ENCODE measurements at regions not wholly inside any gene's neighbourhood (a gene's known extent, or its start where the extent isn't known, plus 50 kb on each side); places are given as distances from the start of the nearest gene placed in this dataset.
"Not testable (repeated sequence)": the region's sequence is repeated elsewhere in the genome, so short reads cannot be mapped to it uniquely, and the experiment has no call there.

DNA sequence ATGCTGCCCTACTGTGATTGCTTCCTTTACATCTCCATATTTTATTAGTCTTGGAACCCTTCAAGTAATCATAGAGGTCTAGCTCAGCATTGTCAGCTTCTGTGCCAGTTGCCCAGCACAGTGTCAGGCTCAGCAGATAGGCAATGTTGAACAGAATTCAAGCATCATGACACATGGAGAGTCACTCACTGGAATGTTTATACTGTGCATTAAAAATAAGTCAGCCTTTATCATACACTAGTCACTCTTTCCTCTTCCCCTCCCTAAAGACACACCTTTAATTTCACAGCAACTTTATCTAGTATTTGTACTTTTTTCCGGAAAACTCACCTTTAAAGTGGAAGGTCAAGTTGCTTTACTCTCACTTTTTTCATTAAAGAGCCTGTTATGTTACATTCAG is 253.8 kb upstream of the CDH11 start:
- Histone ChIP-seq H3K27ac (ENCODE audit: low read length) (no peak overlapping the region), H3K9ac (ENCODE audit: low read length) (no peak overlapping the region), H3K4me3 (ENCODE audit: low read length) (no peak overlapping the region), H3K27me3 (ENCODE audit: control insufficient read depth, insufficient read depth, low read length) (no peaks in the 10 kb centered on the region), H3K4me1 (ENCODE audit: control insufficient read depth, low read depth, low read length) (peaks cover 4% of the 10 kb centered on the region), H3K36me3 (ENCODE audit: control insufficient read depth, low read depth, low read length) (no peaks in the 10 kb centered on the region), H3K9me3 (ENCODE audit: control insufficient read depth, low read depth, low read length) (no peaks in the 10 kb centered on the region)

DNA sequence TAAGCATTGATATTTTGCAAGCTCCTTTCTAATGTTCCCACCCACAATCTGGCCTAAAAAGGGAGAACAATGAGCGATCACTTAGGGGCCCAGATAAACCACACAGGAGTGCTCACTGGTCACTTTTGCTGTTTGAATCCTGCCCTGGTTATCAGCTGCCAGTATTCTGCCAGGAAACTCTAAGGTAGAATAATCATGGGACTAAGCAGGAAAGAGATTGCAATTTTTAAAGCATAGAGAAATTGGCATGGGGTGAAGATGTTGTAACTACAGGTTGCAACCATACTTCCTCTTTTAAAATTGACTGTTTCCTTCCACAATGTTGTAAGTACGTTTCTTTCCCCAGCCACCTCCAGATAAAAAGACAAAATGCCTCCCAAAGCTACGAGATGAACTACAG is 251.2 kb upstream of the CDH11 start:
- no peaks in the 10 kb centered on the region for H3K9me3 ChIP-seq (ENCODE audit: control insufficient read depth, low read depth, low read length)
- H3K9ac ChIP-seq (ENCODE audit: low read length), result no peak overlapping the region
- no peaks in the 10 kb centered on the region for H3K27me3 ChIP-seq (ENCODE audit: control insufficient read depth, insufficient read depth, low read length)
- no peak overlapping the region for H3K4me3 ChIP-seq (ENCODE audit: low read length)
- H3K36me3 ChIP-seq (ENCODE audit: control insufficient read depth, low read depth, low read length), result no peaks in the 10 kb centered on the region
- peaks cover 4% of the 10 kb centered on the region for H3K4me1 ChIP-seq (ENCODE audit: control insufficient read depth, low read depth, low read length)
- no peak overlapping the region for H3K27ac ChIP-seq (ENCODE audit: low read length)

DNA sequence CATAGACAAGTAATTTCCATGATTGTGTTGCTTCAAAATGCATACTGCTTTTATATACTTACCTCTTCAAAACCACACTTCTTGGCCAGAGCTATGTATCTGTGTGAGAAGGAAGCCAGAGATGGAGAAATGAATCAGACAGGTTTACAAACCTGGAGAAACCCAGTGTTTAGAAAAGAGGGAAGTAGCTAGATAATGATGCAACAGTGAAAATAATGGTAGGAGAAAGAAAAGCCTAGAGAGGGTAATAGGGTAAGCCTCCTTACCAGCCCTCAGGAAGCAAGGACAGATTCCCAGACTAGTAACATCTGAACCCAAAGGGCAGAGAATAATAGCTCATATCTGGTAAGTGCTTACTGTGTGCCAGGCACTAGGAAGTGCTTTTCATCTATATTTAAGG is 250.3 kb upstream of the CDH11 start:
- Histone ChIP-seq H3K27me3 (ENCODE audit: control insufficient read depth, insufficient read depth, low read length) (no peaks in the 10 kb centered on the region), H3K36me3 (ENCODE audit: control insufficient read depth, low read depth, low read length) (no peaks in the 10 kb centered on the region), H3K4me1 (ENCODE audit: control insufficient read depth, low read depth, low read length) (peaks cover 4% of the 10 kb centered on the region), H3K9me3 (ENCODE audit: control insufficient read depth, low read depth, low read length) (no peaks in the 10 kb centered on the region), H3K4me3 (ENCODE audit: low read length) (no peak overlapping the region), H3K9ac (ENCODE audit: low read length) (no peak overlapping the region), H3K27ac (ENCODE audit: low read length) (no peak overlapping the region)

DNA sequence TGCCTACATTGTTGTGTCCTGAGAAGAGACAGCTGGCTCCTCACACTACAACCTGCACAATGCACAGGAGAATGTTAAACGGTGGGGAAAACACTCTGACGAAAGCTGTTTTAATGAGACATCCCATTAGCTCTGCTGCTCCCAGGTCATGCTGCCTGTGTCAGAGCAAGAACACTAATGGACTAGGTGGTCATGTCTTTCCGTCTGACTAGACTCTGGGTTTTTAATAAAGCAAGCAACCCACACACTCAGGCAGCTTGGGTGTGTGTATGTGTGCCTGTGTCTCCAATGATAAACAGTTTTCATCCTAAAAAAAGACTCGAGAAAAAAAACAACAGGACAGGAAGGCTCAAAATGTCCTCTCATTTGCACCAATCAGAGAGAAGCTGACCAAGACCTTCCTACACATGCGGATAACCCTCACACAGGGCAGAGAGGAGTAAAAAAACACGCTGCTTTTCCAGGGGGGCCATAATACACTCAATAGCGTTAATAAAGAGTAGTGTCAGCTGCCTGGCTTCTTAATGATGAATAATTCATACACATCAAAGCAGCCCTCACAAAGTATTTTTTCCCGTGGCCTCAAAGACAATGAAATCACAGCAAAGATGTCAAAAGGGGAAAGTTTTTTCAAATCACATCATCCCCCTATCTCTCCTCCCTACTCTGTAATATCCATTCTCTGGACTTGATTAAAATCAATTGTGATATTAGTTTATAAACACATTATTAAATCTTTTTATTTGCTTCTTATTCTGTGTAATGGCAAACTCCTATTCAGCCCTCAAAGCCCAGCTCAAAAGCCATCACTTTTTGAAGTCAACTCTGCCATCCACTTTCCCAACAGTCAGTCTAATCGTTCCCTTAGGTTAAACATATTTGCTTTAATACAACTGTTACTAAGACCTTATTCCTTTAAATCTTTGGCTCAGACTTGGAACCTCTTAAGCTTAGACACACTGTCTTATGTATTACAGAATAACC is 244.2 kb upstream of the CDH11 start:
- H3K4me1 ChIP-seq (ENCODE audit: control insufficient read depth, low read depth, low read length), result no peaks in the 10 kb centered on the region
- H3K9me3 ChIP-seq (ENCODE audit: control insufficient read depth, low read depth, low read length), result no peaks in the 10 kb centered on the region
- no peak overlapping the region for H3K9ac ChIP-seq (ENCODE audit: low read length)
- H3K36me3 ChIP-seq (ENCODE audit: control insufficient read depth, low read depth, low read length), result no peaks in the 10 kb centered on the region
- no peaks in the 10 kb centered on the region for H3K27me3 ChIP-seq (ENCODE audit: control insufficient read depth, insufficient read depth, low read length)
- H3K4me3 ChIP-seq (ENCODE audit: low read length), result no peak overlapping the region
- no peak overlapping the region for H3K27ac ChIP-seq (ENCODE audit: low read length)

DNA sequence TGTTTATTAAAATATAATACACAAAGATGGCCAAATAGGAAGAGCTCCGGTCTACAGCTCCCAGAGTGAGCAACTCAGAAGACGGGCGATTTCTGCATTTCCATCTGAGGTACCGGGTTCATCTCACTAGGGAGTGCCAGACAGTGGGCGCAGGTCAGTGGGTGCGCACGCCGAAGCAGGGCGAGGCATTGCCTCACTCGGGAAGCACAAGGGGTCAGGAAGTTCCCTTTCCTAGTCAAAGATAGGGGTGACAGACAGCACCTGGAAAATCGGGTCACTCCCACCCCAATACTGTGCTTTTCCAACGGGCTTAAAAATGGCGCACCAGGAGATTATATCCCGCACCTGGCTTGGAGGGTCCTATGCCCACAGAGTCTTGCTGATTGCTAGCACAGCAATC is 234.9 kb upstream of the CDH11 start:
- H3K4me3 ChIP-seq (ENCODE audit: low read length); H3K36me3 ChIP-seq (ENCODE audit: control insufficient read depth, low read depth, low read length); H3K27ac ChIP-seq (ENCODE audit: low read length); H3K9ac ChIP-seq (ENCODE audit: low read length); H3K9me3 ChIP-seq (ENCODE audit: control insufficient read depth, low read depth, low read length); H3K27me3 ChIP-seq (ENCODE audit: control insufficient read depth, insufficient read depth, low read length); H3K4me1 ChIP-seq (ENCODE audit: control insufficient read depth, low read depth, low read length): not testable (repeated sequence)

DNA sequence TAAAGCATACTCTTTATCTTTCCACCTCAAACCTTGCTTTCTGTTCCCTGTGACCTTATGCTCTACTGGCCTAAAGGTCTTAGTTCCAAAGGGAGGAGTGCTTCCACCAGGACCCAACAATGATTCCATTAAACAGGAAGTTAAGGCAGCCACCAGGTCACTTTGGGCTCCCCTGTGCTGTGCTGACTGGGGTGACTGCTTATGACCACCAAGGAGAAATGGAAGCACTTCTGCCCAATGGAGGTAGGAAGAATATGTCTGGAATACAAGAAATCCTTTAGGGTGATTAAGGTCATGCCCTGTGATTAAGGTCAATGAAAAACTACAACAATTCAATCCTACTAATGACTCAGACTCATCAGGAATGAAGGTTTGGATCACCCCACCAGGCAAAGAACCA is 233.8 kb upstream of the CDH11 start:
- Histone ChIP-seq H3K27me3 (ENCODE audit: control insufficient read depth, insufficient read depth, low read length) (no peaks in the 10 kb centered on the region), H3K4me1 (ENCODE audit: control insufficient read depth, low read depth, low read length) (no peaks in the 10 kb centered on the region), H3K27ac (ENCODE audit: low read length) (no peak overlapping the region), H3K9me3 (ENCODE audit: control insufficient read depth, low read depth, low read length) (no peaks in the 10 kb centered on the region), H3K4me3 (ENCODE audit: low read length) (no peak overlapping the region), H3K9ac (ENCODE audit: low read length) (no peak overlapping the region), H3K36me3 (ENCODE audit: control insufficient read depth, low read depth, low read length) (no peaks in the 10 kb centered on the region)

DNA sequence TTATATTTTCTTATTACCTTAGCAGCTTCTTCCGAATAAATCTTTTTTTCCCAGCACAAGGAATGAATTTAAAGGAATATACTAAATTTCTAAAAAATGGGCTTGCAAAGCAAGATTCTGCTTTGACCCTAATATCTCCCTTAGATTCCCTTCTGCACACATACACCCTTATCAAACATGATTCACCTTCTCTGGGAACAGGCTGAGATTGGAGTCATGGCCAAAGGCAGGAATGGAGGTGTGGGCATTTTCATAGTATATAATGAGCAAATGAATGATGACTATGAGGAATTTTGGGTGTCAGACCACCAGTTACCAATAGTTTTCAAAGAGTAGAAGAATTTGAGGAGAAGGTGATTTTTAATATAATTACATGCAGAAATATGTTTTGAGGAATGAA is 231.3 kb upstream of the CDH11 start:
- H3K9ac ChIP-seq (ENCODE audit: low read length), result no peak overlapping the region
- no peaks in the 10 kb centered on the region for H3K27me3 ChIP-seq (ENCODE audit: control insufficient read depth, insufficient read depth, low read length)
- no peaks in the 10 kb centered on the region for H3K9me3 ChIP-seq (ENCODE audit: control insufficient read depth, low read depth, low read length)
- H3K36me3 ChIP-seq (ENCODE audit: control insufficient read depth, low read depth, low read length), result no peaks in the 10 kb centered on the region
- no peaks in the 10 kb centered on the region for H3K4me1 ChIP-seq (ENCODE audit: control insufficient read depth, low read depth, low read length)
- no peak overlapping the region for H3K4me3 ChIP-seq (ENCODE audit: low read length)
- no peak overlapping the region for H3K27ac ChIP-seq (ENCODE audit: low read length)

DNA sequence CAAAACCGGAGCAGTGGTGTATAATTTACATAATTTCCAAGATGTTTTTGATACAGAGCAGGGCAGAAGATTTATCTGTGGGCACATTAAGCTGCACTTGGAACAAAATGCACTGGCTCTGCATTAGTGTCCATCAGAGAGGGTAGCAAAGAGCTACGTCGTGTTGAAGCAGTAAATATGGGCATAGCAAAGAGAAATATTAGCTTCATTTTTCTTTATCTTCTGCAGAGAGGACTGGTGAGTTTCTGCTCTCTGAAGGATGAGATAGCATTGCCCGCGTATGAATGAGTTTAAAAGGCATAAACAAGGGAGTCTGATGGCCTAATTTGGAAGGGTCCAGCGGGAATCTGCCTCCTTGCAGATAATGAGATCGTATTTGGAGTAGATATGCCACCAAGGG is 227.8 kb upstream of the CDH11 start:
- Histone ChIP-seq H3K27me3 (ENCODE audit: control insufficient read depth, insufficient read depth, low read length) (no peaks in the 10 kb centered on the region), H3K4me1 (ENCODE audit: control insufficient read depth, low read depth, low read length) (no peaks in the 10 kb centered on the region), H3K9ac (ENCODE audit: low read length) (no peak overlapping the region), H3K9me3 (ENCODE audit: control insufficient read depth, low read depth, low read length) (no peaks in the 10 kb centered on the region), H3K4me3 (ENCODE audit: low read length) (no peak overlapping the region), H3K27ac (ENCODE audit: low read length) (no peak overlapping the region), H3K36me3 (ENCODE audit: control insufficient read depth, low read depth, low read length) (no peaks in the 10 kb centered on the region)

DNA sequence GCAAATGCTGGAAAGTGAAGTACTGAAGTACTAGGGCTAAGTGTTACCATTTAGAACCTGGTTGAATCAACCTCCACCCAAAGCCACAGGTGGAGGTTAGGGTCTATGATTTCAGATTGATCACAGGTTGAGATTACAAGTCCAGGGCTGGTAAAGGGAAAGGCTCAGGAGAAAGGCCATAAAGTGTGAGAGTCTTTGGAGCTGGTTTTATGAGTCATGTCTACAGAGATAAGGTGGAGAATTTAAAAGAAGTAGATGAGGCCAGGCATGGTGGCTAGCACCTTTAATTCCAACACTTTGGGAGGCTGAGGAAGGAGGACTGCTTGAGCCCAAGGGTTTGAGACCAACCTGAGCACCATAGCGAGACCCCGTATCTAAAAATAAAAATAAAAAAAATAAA is 221.7 kb upstream of the CDH11 start:
- no peaks in the 10 kb centered on the region for H3K27me3 ChIP-seq (ENCODE audit: control insufficient read depth, insufficient read depth, low read length)
- no peak overlapping the region for H3K9ac ChIP-seq (ENCODE audit: low read length)
- no peak overlapping the region for H3K4me3 ChIP-seq (ENCODE audit: low read length)
- H3K27ac ChIP-seq (ENCODE audit: low read length), result no peak overlapping the region
- H3K4me1 ChIP-seq (ENCODE audit: control insufficient read depth, low read depth, low read length), result no peaks in the 10 kb centered on the region
- H3K9me3 ChIP-seq (ENCODE audit: control insufficient read depth, low read depth, low read length), result no peaks in the 10 kb centered on the region
- H3K36me3 ChIP-seq (ENCODE audit: control insufficient read depth, low read depth, low read length), result no peaks in the 10 kb centered on the region

DNA sequence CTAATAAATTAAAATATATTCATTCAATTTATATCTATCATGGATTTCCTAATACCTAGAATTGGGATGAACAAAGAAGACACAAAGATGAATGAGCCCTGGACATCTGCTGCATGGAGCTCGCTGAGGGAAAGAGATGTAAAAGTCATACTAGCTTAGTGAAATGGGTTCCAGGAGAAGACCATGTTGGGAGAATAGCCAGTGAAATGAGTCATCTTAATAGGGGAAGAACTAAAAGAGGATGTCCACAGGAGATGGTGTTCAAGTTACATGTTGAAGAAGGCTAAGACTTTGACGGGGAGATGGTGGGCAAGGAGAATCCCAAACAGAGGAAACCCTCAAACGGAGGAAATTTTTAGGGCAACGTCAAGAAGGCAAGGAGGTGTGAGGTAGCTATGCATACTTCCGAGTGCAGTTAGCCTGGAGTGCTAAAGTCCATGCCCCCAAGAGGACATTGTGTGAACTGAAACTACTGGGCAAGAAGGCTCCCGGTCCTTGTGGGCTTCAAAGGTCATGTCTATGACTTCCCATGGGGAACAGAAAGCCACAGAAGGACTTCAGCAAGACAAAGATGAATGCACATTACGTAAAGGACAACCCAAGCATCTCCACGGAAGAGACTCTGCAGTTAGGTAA is 220.5 kb upstream of the CDH11 start:
- H3K27ac ChIP-seq (ENCODE audit: low read length), result no peak overlapping the region
- H3K27me3 ChIP-seq (ENCODE audit: control insufficient read depth, insufficient read depth, low read length), result no peaks in the 10 kb centered on the region
- H3K4me3 ChIP-seq (ENCODE audit: low read length), result no peak overlapping the region
- H3K9ac ChIP-seq (ENCODE audit: low read length), result no peak overlapping the region
- no peaks in the 10 kb centered on the region for H3K9me3 ChIP-seq (ENCODE audit: control insufficient read depth, low read depth, low read length)
- no peaks in the 10 kb centered on the region for H3K36me3 ChIP-seq (ENCODE audit: control insufficient read depth, low read depth, low read length)
- no peaks in the 10 kb centered on the region for H3K4me1 ChIP-seq (ENCODE audit: control insufficient read depth, low read depth, low read length)

DNA sequence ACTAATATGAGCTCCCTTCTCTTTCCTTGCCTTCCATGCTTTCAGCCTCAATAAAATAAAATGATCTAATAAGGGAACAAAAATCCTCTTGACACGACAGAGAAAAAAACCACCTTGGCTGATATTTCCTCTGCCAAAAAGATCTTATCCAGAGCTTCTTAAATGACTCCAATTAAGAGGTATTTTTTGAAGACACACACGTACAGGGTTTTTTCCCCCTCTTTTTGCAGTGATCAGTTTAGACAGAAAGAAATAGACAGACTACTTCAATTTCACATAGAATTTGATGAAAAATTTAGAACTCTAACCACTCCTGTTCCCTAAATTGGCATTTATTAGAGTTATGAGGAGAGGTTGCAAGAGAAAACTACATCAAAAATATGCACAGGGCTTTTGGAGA is 217.2 kb upstream of the CDH11 start:
- Histone ChIP-seq H3K9me3 (ENCODE audit: control insufficient read depth, low read depth, low read length) (no peaks in the 10 kb centered on the region), H3K4me3 (ENCODE audit: low read length) (no peak overlapping the region), H3K36me3 (ENCODE audit: control insufficient read depth, low read depth, low read length) (no peaks in the 10 kb centered on the region), H3K9ac (ENCODE audit: low read length) (no peak overlapping the region), H3K4me1 (ENCODE audit: control insufficient read depth, low read depth, low read length) (no peaks in the 10 kb centered on the region), H3K27ac (ENCODE audit: low read length) (no peak overlapping the region), H3K27me3 (ENCODE audit: control insufficient read depth, insufficient read depth, low read length) (no peaks in the 10 kb centered on the region)

DNA sequence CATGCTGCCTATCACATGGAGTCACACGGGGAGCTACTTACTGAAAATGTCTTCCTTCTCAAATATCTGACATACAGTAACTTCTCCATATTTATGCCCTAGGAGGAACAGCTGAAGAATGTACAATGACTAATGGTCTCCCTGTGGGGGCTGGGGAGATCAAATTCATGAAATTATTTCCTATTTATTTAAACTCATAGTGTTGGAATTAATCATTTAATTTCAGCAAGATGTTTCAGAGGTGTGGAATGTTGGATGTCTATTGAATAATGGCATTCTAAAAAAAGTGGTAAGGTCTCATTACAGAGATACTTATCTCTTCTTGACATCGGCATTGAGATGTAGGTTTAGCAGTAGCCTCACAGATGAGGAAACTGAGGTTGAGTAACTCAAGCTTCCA is 214.3 kb upstream of the CDH11 start:
- H3K27me3 ChIP-seq (ENCODE audit: control insufficient read depth, insufficient read depth, low read length), result no peaks in the 10 kb centered on the region
- no peak overlapping the region for H3K27ac ChIP-seq (ENCODE audit: low read length)
- H3K36me3 ChIP-seq (ENCODE audit: control insufficient read depth, low read depth, low read length), result no peaks in the 10 kb centered on the region
- H3K4me3 ChIP-seq (ENCODE audit: low read length), result no peak overlapping the region
- H3K4me1 ChIP-seq (ENCODE audit: control insufficient read depth, low read depth, low read length), result no peaks in the 10 kb centered on the region
- no peak overlapping the region for H3K9ac ChIP-seq (ENCODE audit: low read length)
- no peaks in the 10 kb centered on the region for H3K9me3 ChIP-seq (ENCODE audit: control insufficient read depth, low read depth, low read length)
